NCI-H774 (cell line): ENCODE measurements at regions not wholly inside any gene's neighbourhood (a gene's known extent, or its start where the extent isn't known, plus 50 kb on each side); places are given as distances from the start of the nearest gene placed in this dataset.
"Not testable (repeated sequence)": the region's sequence is repeated elsewhere in the genome, so short reads cannot be mapped to it uniquely, and the experiment has no call there.

Experiments
- DNase-seq: peaks from one replicate; lab custom pipeline; 2025; lab: John Stamatoyannopoulos, UW

DNA sequence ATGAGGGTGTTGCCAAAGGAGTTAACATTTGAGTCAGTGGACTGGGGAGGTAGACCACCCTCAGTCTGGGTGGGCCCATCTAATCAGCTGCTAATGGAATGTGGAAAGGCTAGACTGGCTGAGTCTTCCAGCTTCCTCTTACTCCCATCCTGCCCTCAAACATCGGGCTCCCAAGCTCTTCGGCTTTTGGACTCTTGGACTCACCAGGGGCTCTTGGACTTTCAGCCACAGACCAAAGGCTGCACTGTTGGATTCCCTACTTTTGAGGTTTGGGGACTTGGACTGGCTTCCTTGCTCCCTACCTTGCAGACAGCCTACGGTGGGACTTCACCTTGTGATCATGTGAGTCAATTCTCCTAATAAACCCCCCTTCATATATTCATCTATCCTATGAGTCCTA is 276.6 kb upstream of the DIO3 start:
- no peak for DNase-seq

DNA sequence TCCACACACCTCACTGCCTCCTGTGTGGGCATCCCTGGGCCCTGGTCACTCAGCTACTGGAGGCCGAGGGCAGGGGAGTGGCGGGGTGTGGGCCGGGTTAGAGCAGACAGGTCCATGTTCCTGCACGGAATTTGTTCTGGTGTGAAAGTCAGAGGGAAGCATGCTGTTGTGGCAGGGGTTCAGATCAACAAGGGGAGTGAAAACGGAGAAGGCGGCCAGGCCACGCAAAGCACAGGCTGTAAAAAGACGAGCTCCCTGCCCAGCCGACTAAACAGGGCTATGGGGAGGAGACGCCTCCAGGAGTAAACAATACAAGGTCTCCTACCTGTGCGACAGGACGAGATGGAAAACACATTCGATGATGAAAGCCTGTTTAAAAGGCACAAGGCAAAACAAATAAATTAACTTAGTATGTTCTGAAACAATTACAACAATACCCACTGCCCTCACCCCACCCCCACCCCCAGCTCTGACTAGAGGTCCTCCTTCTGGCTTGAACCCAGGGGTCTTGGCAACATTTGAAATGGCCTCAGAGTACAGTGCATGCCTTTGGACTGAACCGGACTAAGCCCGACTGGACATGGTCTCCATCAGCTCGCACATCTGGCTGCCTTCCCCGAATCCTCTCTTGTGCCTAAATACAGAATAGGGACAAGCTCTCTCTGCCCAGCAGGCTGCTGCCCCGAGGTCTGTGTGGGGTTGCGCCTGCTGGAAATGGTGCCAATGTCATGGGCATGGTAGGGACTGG is 274.9 kb upstream of the DIO3 start:
- no peak for DNase-seq

DNA sequence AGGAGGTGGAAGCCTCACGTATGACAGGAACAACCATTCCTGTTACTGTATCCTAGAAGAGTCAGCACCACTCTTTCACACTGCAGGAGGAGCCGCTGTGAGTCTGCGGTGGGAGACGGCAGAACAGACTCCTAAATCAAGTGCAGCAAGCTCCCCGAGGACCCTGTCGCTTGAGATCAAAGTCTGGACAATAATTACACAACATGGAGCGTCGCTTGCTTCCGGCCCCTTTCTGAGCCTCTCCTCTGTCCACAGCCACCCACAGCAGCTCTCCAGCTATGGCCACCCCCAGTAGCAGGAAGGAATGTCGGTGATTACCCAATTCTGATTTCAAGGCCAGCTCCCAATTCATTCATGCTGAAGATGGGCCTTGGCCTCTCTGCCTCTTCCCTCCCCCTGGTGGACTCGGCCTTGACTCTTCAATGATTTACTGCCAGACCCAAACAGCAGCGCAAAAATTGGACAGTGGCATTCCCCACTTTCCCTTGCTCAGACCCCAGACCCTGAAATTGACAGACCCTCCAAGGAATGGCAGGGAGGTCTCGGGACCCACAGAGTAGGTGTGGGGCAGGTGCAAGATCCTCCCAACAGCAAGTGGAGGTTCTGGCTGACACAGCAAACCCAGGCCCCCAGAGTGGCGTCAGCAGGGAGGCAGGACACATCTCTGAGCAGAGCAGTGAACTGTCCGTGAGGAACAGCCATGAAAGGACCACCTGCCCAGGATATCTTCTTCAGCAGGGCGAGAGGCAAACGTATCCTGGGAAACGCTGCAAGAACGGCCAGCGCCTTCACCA is 272.7 kb upstream of the DIO3 start:
- DNase-seq, result no peak

DNA sequence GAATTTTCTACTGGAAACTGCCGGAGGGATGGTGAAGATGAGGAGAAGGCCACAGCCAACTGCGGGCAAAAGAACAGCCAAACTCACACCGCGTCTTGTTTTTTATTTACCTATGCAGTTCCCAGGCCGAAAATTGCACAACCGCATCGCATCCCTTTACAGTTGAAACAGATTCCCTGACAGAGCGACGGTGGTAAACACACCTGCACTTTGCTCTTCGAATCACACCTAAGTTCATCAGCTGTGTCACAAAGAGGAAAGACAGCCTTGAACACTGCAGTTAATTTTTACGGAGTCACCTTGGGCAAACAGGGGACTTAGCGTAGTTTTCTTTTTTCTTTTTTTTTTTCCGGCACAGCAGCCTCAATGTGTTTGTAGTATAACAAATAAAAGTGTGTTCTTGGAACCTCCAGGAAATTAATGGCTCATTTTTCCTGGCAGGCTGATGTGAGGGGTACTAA is 272.0 kb upstream of the DIO3 start:
- DNase-seq, result no peak

DNA sequence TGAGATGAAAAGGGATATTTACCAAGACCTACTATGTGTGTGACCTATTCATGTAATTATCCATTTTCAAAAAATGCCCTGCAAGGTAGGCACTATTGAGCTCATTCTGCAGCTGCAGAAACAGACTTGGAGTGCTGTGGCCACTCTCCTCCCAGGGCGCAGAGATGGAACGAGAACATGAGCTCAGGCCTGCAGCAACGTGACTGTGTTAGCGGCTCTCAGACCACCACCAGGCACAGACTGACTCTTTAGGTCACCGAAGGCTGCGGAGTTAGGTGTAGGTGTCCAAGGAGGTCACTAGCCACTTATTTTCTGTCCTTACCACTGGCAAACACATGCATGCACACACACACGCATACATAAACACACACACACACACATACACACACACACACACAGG is 271.4 kb upstream of the DIO3 start:
- no peak for DNase-seq

DNA sequence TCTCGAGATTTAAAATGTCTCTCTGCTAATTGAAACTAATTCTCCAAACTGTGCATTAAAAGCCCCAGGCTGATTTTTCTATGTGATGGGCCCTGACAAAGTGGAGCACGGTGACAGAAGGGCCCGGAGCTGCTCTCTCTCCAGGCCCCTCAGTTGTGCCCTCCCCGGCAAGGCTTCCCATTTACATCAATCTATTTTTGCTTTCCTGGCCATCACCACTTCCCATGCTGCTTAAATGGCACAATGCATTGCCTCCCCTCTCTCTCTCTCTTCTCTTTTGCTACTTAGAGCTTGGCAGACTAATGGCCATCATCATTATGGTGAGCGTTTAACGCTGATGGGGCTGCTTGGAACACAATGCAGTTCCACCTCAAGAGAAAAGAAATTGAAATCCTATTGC is 270.7 kb upstream of the DIO3 start:
- DNase-seq, result no peak

DNA sequence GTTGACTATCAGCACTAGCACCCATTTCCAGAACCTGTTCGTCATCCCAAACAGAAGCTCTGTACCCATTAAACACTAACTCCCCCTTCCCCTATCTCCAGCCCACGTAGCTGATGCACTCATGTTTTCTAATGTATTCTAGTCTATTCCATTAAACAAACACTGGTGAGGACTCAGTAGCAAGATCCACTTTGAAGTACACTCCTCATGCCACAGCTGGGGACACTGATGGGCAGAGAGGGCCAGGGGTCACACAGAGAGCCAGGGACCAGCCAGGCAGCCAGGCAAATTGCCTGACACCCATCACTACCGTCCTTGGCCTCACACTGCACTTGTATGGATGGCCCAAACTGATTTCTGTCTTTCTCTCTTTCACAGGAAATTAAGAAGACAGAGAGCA is 269.9 kb upstream of the DIO3 start:
- no peak for DNase-seq

DNA sequence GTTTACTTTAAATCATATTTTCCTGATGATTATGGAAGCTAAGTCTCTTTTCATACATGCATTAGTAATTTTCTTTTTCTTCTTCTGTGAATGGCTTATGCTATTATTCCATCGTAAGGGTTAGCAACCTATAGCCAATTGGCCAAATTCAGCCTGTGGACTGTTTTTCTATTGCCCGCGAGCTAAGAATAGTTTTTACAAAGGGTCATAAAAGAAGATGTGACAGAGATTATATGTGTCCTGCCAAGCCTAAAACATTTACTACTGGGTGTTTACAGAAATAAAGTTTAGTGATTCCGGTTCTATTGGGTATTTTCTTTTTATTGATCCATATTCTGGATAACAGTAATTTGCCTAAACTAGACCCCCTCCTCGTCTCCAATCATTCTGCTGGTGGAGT is 268.8 kb upstream of the DIO3 start:
- DNase-seq, result no peak

DNA sequence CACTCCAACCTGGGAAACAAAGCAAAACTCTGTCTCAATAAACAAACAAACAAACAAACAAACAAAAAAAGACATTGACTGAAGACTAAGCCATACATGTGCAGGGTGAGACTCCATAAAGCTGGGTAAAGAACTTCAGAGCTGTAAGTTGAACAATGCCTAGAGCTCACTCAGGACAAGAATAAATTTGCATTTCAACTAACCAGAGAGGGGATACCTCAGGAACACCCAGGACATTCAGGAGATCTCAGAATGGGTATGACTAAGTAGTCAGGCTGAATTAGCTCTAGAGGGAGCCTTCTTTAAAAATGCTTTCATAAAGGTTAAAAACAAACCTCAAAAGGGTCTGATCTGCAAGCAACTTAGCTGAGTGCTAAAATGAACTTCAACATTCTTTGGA is 267.7 kb upstream of the DIO3 start:
- DNase-seq, result no peak

DNA sequence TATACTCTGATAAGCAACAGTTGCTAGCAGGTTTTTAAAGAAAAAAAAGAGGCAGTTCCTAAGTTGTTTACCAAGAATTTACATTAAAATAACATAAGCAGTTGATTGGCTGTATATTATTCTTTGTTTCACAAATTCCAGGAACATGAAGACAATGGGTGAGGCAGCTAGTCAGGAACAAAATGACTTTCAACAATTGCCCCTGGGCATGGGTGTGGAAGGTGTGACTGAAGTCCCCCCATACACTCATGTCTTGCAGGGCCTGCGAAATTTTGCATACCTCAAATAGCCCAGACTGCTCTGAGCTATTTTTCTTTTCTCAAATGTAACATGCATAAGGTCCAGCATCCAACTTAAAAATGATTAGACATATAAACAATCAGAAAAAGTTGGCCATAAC is 267.2 kb upstream of the DIO3 start:
- DNase-seq, result no peak

DNA sequence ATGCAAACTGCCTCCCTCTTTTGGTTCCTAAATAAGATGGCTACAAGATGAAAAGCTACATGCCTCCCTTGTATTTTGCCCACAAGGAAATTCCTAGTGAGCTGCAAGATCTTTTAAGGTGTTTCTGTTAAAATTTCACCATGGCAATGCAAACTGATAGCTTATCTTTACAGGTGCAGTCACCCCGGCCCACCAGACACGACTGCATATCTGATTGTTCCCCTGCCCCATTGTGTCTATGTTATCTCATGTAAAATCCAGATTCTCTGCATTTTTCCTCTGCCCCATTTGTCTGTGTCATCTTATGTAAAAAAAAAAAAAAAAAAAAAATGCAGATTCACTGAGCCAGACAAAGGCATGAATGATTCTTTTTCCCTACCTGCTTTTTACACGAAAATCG is 261.5 kb upstream of the DIO3 start:
- not testable (repeated sequence) for DNase-seq

DNA sequence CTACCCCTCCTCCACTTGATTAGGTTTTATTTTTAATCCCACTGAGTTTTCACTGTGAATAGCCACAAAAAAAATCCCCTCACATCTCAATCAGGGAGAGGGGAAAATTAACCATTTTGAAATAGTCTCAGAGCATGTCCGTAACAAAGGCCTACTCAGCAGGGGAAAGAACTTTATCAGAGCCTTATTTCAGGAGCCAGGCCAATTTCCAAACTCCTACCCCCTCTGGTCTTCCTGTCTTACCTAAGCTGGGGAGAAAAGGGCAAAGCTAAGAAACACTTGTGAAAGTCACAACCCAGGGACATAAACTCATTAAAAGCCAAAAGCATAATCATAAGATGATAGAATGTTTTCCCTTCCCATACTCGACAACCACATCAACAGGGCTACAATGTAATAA is 260.3 kb upstream of the DIO3 start:
- no peak for DNase-seq

DNA sequence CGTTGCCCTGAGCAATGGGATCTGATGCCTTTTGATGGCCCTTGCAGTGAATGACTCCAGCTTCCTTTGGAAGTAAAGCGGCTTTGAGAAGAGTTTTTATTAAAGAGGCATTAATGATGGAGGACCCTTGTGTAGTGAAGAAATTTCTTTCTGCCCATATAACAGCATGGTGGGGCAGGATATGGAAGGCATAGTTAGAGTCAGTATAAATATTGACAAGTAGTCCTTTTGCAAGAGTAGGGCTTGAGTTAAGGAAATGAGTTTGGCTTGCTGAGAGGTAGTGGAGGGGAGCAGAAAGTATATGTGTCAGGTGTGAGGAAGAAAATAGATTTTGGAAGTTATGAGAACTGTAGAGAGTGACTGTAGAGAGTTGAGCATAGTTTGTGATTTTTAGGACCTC is 254.1 kb upstream of the DIO3 start:
- not testable (repeated sequence) for DNase-seq

DNA sequence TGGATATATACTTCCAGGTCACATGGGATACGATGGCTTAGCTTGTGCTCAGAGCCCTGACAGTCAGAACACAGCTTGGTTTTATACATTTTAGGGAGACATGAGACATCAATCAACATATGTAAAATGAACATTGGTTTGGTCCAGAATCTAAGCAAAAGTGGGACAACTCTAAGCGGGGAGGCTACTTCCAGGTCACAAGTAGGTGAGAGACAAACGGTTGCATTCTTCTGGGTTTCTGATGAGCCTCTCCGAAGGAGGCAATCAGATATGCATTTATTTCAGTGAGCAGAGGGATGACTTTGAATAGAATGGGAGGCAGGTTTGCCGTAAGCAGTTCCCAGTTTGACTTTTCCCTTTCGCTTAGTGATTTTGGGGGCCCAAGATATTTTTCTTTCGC is 250.1 kb upstream of the DIO3 start:
- DNase-seq, result not testable (repeated sequence)

DNA sequence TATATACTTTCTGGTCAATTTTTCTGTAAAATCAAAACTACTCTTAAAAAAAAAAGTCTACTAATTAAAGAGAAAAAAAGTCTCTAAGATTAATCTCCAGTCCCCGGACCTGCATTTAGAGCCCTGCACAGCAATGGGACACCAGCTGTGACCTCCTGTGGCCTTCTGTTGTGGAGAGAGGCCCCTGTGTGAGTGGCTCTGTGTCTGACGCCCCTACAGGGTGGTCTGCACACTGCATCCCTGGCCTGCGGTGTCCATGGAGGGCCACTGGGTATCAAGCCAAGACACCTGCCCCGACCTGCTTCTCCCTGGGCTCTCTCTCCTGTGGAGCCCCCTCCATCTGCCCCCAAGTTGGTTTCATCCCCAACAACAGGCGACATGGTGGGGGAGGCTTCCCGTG is 248.0 kb upstream of the DIO3 start:
- DNase-seq, result no peak

DNA sequence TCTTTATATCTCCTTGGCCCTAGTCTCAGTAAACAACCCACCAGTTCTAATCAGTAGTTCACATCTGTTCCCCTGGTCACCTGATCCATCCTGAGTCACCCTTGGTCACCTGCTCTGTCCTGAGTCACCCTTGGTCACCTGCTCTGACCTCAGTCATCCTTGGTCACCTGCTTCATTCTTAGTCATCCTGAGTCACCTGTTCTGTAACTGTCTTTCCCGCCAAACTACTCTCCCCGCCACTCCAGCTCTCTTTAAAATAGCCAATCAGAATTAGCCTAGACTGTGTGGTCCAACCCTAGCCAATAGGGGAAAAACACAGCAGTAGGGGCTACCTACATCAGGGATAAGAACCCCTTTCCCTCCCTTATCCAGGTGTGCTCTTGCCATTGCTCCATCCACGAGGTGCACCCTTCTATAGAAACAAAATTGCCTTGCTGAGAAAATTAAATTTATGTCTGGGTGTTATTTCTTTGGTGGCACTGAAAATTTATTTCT is 245.4 kb upstream of the DIO3 start:
- DNase-seq, result no peak

DNA sequence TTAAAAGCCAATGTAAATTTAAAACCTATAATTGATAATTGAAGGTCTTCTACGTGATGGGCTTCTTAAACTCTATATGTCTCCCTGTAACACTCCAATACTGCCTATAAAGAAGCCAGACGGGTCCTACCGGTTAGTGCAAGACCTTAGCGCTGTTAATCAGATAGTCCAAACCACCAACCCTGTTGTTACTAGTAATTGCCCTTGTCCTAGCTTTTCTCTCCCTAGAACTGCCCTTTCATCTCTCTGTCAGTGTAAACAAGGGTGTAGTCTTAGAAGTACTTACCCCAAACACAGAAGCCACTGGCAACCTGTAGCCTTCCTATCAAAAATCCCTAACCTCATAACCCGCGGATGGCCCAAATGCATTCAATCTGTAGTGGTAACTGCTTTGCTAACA is 243.0 kb upstream of the DIO3 start:
- DNase-seq, result no peak

DNA sequence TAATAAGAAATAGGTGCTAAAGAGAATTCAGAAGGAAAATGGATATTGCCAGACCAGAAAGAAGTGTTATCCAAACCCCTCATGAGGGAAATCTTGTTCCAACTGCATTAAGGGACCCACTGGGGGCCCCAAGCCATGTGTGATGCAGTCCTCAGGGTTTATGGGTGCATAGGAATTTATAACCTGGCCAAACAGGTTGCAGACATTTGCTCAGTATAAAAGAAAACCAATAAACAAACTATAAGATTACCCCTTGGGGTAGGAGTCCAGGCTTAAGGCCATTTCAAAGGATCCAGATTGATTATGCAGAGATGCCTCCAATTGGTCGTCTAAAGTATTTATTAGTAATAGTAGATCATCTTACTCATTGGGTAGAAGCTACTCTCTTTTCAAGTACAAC is 240.9 kb upstream of the DIO3 start:
- DNase-seq, result no peak

DNA sequence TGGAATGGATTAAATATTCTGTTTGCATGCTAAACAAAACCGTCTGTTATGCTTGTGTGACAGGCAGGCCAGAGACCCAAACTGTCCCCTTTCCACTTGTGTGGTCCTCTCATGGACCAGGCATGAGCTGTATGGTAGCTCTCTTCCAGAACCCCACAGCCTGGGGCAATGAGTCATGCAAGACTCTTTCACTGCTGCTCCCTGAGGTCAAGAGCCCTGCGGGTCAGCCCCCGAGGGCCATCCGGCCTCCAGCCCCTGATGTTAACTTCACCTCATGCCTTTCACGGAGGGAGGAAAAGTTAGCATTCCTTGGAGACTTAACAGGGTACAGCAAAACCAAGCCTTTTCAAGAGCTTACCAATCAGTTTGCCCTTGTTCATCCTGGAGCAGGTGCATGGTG is 239.1 kb upstream of the DIO3 start:
- no peak for DNase-seq

DNA sequence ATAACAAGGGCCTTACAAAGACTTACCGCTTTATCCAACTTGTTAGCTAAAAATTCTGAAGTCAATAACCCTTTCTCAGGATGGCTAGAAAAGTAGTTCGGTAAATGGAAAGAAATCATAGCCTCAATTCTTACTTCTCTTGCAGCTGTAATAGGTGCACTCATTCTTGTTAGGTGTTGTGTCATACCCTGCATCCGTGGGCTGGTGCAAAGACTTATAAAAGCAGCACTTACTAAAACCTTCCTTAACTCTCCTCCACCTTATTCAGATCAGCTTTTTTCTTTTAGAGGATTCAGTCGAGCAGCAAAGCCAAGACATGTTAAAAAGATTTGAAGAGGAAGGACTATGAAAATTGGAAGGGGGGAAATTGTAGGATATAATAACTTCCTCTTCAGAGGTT is 238.2 kb upstream of the DIO3 start:
- no peak for DNase-seq

DNA sequence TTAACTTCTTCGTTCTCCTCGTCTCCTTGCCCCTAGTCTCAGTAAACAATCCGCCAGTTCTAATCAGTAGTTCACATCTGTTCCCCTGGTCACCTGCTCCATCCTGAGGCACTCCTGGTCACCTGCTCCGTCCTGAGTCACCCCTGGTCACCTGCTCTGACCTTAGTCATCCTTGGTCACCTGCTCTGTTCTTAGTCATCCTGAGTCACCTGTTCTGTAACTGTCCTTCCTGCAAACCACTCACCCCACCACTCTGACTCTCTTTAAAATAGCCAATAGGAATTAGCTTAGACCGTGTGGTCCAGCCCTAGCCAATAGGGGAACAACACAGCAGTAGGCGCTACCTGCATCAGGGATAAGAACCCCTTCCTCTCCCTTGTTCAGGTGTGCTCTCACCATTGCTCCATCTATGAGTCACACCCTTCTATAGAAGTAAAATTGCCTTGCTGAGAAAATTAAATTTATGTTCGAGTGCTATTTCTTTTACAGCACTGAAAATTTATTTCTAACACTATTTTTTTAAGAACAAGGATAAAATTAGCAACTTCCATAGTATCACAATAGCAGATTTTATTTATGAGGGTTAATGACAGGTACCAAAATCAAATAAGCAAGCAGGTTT is 237.6 kb upstream of the DIO3 start:
- not testable (repeated sequence) for DNase-seq

DNA sequence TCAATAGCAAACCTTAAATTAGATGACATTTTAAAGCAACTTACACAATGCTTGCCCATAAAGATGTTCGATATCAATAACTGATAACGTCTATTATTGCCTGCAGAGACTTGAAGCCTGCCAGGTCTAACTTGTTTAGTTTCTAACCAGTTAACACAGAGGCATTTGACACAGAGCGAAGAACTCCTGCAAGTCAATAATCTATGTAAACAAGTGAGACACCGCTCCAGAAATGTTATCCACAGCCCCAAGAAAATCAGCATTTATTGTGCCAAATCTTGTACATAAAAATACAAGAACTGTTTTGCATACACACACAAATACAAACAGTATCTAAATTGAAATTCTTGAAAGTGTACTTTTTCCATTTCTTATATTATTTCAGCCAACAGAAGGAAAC is 236.0 kb upstream of the DIO3 start:
- no peak for DNase-seq

DNA sequence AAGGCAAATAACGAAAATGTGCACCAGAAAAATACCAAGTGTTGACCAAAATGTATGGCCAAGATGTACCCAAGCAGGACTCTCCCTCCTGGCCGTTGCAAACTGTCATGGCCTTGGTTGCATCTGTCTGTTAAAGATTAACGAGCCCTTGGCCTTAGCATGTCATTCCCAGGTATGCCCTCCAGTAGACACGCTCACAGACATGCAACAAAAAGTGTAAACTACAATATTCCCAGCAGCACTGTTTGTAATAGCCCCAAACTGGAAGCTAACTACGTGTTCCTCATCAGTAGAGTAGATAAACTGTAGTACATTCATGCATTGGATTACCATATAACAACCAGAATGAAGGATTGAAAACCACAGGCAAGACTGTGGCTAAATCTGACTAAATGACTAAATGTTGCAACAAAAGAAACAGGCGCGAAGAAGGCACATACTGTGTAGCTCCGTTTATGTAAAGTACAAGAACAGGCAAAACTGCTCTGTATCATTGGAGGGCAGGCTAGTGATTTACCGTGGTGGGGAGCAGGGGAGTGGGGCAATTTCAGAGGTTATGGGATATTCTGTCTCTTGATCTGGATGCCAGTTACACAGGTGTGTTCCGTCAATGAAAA is 232.8 kb upstream of the DIO3 start:
- DNase-seq, result no peak
